ENCODE measurements at regions not wholly inside any gene's neighbourhood (a gene's known extent, or its start where the extent isn't known, plus 50 kb on each side); places are given as distances from the start of the nearest gene placed in this dataset.

GRCh38 chr4:81913427-81913879 is 441.7 kb upstream of the RASGEF1B start:
- no peak overlapping the region for H3K4me3 ChIP-seq (ENCODE audit: low read length)
- TF ChIP-seq CTCF (conservative IDR thresholded peaks at IDR 0.05; ENCODE audit: low read length), result peak; percentile 61
- peak; percentile 35 for DNase-seq (ENCODE audit: low read depth)

- DNase-seq (ENCODE audit: low read depth), result no peak
- no peak overlapping the region for H3K4me3 ChIP-seq (ENCODE audit: low read length)
- no peak for TF ChIP-seq CTCF (conservative IDR thresholded peaks at IDR 0.05; ENCODE audit: low read length)
Observed at GRCh38 chr4:81912376-81913030, 440.8 kb upstream of the RASGEF1B start.

- DNase-seq (ENCODE audit: low read depth), result no peak
Observed at GRCh38 chr4:81906905-81907304, 435.2 kb upstream of the RASGEF1B start.

GRCh38 chr4:81905971-81906370 is 434.3 kb upstream of the RASGEF1B start:
- no peak for TF ChIP-seq CTCF (conservative IDR thresholded peaks at IDR 0.05; ENCODE audit: low read length)
- no peak overlapping the region for H3K4me3 ChIP-seq (ENCODE audit: low read length)
- DNase-seq (ENCODE audit: low read depth), result no peak

More at GRCh38 chr4:81906905-81907304, 435.2 kb upstream of the RASGEF1B start:
- no peak for TF ChIP-seq CTCF (conservative IDR thresholded peaks at IDR 0.05; ENCODE audit: low read length)
- H3K4me3 ChIP-seq (ENCODE audit: low read length), result no peak overlapping the region

- no peak for DNase-seq (ENCODE audit: low read depth)
- no peak overlapping the region for H3K4me3 ChIP-seq (ENCODE audit: low read length)
- no peak for TF ChIP-seq CTCF (conservative IDR thresholded peaks at IDR 0.05; ENCODE audit: low read length)
Observed at GRCh38 chr4:81904121-81904520, 432.4 kb upstream of the RASGEF1B start.

GRCh38 chr4:81903212-81903611 is 431.5 kb upstream of the RASGEF1B start:
- DNase-seq (ENCODE audit: low read depth), result no peak
- H3K4me3 ChIP-seq (ENCODE audit: low read length), result no peak overlapping the region

More at GRCh38 chr4:81903212-81903611, 431.5 kb upstream of the RASGEF1B start:
- no peak for TF ChIP-seq CTCF (conservative IDR thresholded peaks at IDR 0.05; ENCODE audit: low read length)

All from AG10803 (cell line).